Progenitor cell of endocrine pancreas (in vitro differentiated cells): ENCODE measurements at regions not wholly inside any gene's neighbourhood (a gene's known extent, or its start where the extent isn't known, plus 50 kb on each side); places are given as distances from the start of the nearest gene placed in this dataset.

ENCODE experiments used
- DNase-seq: peaks from one replicate; pipeline ENCODE4 v3.0.0; 2021; ENCODE audit warnings: low spot score; ENCODE audit not compliant: unreplicated experiment
- H3K27ac Mint-ChIP-seq: 2 replicates; pipeline ENCODE4 v1.8.0; 2021; ENCODE audit warnings: mild to moderate bottlenecking, moderate library complexity, mixed read lengths
- H3K27me3 Mint-ChIP-seq: 2 replicates; pipeline ENCODE4 v1.8.0; 2021; ENCODE audit warnings: mixed read lengths
- H3K36me3 Mint-ChIP-seq: 2 replicates; pipeline ENCODE4 v1.8.0; 2022; ENCODE audit warnings: mixed read lengths; ENCODE audit not compliant: insufficient read depth
- H3K4me1 Mint-ChIP-seq: 2 replicates; pipeline ENCODE4 v1.8.0; 2021; ENCODE audit warnings: low read depth, mixed read lengths
- H3K4me3 Mint-ChIP-seq: 2 replicates; pipeline ENCODE4 v1.8.0; 2021; ENCODE audit warnings: low read depth, mild to moderate bottlenecking, moderate library complexity, mixed read lengths
- H3K9me3 Mint-ChIP-seq: 2 replicates; pipeline ENCODE4 v1.8.0; 2021; ENCODE audit warnings: low read depth, mixed read lengths
- CTCF ChIP-seq: fragments of 200-600 bp; sonication (generic); IDR thresholded peaks from one replicate; pipeline ENCODE4 v1.5.0; 2021; ENCODE audit warnings: antibody characterized with exemption, mild to moderate bottlenecking; ENCODE audit not compliant: unreplicated experiment

DNA sequence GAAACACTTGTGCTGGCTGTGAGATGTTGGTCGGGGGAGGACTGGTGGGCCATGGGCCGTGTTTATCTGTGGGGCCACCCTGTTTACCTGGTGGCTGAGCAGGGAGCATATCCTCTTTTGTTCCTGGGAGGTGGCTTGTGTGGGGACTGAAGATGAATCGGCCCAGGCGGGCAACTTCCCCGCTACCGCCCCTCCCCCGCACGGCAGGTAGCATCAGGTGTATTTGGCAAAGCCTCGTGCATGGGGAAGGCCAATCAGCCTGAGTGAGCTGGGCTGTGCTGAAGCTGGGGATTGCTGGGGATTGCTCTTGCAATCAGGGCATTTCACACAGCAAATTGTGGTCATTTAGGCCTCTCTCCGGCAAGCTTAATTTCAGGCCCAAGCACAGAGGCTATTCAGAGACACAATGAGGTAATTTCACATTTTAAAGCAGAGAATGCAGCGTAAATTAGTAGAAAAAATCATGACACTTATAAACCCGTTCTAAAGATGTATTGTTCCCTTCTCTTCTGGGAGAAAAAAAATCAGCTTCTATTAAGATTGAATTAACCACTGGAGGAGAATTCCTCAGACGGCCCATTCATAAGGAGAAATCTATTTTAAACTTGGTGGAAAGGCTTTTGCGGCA is 197.7 kb upstream of the POU3F1 start:
- H3K4me3 Mint-ChIP-seq, result no peak overlapping the region
- H3K27me3 Mint-ChIP-seq, result peaks cover 37% of the 10 kb centered on the region
- TF ChIP-seq CTCF, result no peak
- peaks cover 41% of the 10 kb centered on the region for H3K4me1 Mint-ChIP-seq
- H3K27ac Mint-ChIP-seq, result peak overlapping the region; percentile 7
- H3K36me3 Mint-ChIP-seq, result no peaks in the 10 kb centered on the region
- no peaks in the 10 kb centered on the region for H3K9me3 Mint-ChIP-seq
- DNase-seq, result no peak

GRCh38 chr1:38243106-38243505 is 196.5 kb upstream of the POU3F1 start:
- no peak for DNase-seq
- H3K27ac Mint-ChIP-seq, result no peak overlapping the region

DNA sequence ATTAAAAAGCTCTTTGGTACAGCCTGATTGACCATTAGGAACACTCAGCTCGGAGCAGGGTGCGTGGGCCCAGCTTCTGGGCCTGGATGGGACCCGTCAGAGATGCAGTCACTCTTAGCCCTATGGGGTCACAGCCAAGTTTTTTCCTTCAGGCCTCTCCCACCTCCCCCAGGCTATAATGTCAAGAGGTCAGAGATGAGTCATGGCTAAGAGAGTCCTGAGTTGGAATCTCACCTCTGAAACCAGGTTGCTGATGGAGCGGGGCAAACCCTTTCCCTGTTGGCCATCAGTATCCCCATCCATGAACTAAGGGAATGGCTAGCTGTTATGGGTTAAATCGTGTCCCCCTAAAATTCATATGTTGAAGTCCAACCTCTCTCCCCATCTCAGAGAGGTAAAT is 195.9 kb upstream of the POU3F1 start:
- Mint-ChIP-seq H3K27ac (no peak overlapping the region), H3K4me3 (no peak overlapping the region), H3K36me3 (no peaks in the 10 kb centered on the region), H3K4me1 (peaks cover 30% of the 10 kb centered on the region), H3K9me3 (no peaks in the 10 kb centered on the region), H3K27me3 (peaks cover 19% of the 10 kb centered on the region)
- DNase-seq, result no peak
- no peak for TF ChIP-seq CTCF

More at GRCh38 chr1:38243106-38243505, 196.5 kb upstream of the POU3F1 start:
- H3K4me1 Mint-ChIP-seq, result peaks cover 36% of the 10 kb centered on the region
- no peaks in the 10 kb centered on the region for H3K9me3 Mint-ChIP-seq
- no peaks in the 10 kb centered on the region for H3K36me3 Mint-ChIP-seq
- H3K4me3 Mint-ChIP-seq, result no peak overlapping the region
- no peak for TF ChIP-seq CTCF
- peaks cover 25% of the 10 kb centered on the region for H3K27me3 Mint-ChIP-seq

DNA sequence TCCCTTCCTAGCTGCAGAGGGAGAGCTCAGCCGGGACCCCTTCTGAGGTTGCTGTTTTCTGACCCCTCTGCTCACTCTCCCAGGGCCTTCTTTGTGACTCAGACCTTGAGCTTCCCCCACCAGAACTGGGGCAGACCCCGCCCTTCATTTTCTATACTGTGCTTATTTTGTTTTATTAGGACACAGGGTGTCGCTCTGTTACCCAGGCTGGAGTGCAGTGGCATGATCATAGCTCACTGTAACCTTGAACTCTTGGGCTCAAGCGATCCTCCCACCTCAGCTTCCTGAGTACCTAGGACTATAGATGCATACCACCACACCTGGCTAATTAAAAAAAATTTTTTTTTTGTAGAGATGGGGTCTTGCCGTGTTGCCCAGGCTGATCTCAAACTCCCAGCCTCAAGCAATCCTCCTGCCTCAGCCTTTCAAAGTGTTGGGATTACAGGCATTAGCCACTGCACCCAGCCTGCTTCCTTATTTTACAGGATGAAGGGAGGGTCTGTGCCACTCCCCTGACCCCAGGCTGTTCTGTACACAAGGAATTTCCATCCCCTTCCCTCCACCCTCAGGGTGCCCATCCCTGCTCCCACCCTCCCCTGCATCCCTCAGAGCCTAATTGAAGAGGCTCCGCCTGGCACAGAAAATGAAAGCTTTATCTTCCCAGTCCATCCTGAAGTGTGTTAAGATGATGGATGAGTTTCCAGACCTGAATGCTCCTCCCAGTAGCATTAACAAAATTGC is 195.2 kb upstream of the POU3F1 start:
- no peaks in the 10 kb centered on the region for H3K36me3 Mint-ChIP-seq
- H3K27ac Mint-ChIP-seq, result no peak overlapping the region
- H3K27me3 Mint-ChIP-seq, result peaks cover 26% of the 10 kb centered on the region
- no peak overlapping the region for H3K4me3 Mint-ChIP-seq
- TF ChIP-seq CTCF, result no peak
- DNase-seq, result no peak
- H3K9me3 Mint-ChIP-seq, result no peaks in the 10 kb centered on the region
- H3K4me1 Mint-ChIP-seq, result peaks cover 23% of the 10 kb centered on the region

DNA sequence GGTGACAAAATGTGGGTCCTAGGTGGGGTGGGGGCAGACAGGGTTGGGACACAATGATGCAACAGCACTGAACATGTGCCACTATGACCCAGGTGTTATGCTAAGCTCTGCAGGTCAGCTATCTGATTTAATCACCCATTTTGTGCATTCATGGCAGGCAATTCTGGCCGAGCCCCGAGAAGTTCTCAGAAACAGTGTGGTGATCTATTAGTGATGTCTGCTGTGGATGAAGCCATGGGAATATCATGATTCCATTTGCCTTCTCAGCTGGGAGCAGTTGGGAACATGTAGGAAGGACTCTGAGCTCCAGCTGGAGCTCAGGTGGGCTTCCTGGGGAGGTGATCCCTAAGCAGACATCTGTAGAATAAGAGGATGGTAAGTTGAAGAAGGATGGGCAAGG is 194.0 kb upstream of the POU3F1 start:
- peaks cover 36% of the 10 kb centered on the region for H3K27me3 Mint-ChIP-seq

More for the DNA sequence above, 194.0 kb upstream of the POU3F1 start:
- Mint-ChIP-seq H3K9me3 (no peaks in the 10 kb centered on the region), H3K4me1 (peaks cover 14% of the 10 kb centered on the region), H3K36me3 (no peaks in the 10 kb centered on the region), H3K27ac (no peak overlapping the region), H3K4me3 (no peak overlapping the region)
- no peak for DNase-seq
- TF ChIP-seq CTCF, result no peak
